GM23248 (cell line): ENCODE measurements at regions not wholly inside any gene's neighbourhood (a gene's known extent, or its start where the extent isn't known, plus 50 kb on each side); places are given as distances from the start of the nearest gene placed in this dataset.

Experiments
- EZH2 ChIP-seq: fragments of 200-600 bp; sonication (generic); IDR thresholded peaks from 2 replicates; pipeline ENCODE4 v1.6.1; 2018; ENCODE audit warnings: antibody characterized with exemption, mild to moderate bottlenecking; ENCODE audit not compliant: insufficient read depth, poor library complexity, severe bottlenecking
- EZH2phosphoT487 ChIP-seq: fragments of 200-600 bp; sonication (generic); IDR thresholded peaks from 2 replicates; pipeline ENCODE4 v1.6.1; 2018; ENCODE audit warnings: antibody characterized with exemption, moderate library complexity, mild to moderate bottlenecking, low read depth; ENCODE audit not compliant: insufficient read depth

- TF ChIP-seq EZH2 = no peak
- TF ChIP-seq EZH2phosphoT487 = no peak
Measured at GRCh38 chr5:6873359-6873758, 160.1 kb downstream of the TENT4A start.
